H1 (cell line): ENCODE measurements at regions not wholly inside any gene's neighbourhood (a gene's known extent, or its start where the extent isn't known, plus 50 kb on each side); places are given as distances from the start of the nearest gene placed in this dataset.

Experiments used
- CTCF ChIA-PET: fragments of 300-600 bp; sonication (Branson Sonifier 250); formaldehyde crosslinking; loops from one replicate; lab custom pipeline; 2021; ENCODE audit not compliant: partially characterized antibody; lab: Charles Lee
- POLR2A ChIA-PET: fragments of 300-600 bp; sonication (Branson Sonifier 250); formaldehyde crosslinking; loops from one replicate; lab custom pipeline; 2021; ENCODE audit warnings: inconsistent platforms; ENCODE audit not compliant: partially characterized antibody; lab: Charles Lee
- DNase-seq, 2 experiments: peaks; one replicate each; pipeline versions ENCODE4 v3.0.0 to v3.0.0-alpha.2; 2010 to 2022; ENCODE audit warnings: low spot score in 2 of 2, low read depth in 1 of 2, mixed read lengths in 1 of 2
- FAIRE-seq: peaks from 2 replicates; lab custom pipeline; 2011; peaks lifted over from hg19 to GRCh38; lab: Jason Lieb, UNC
- H2AFZ ChIP-seq: 2 replicates; pipeline ENCODE4 v1.8.1; 2012; ENCODE audit warnings: low read length, inconsistent platforms
- H2AK5ac ChIP-seq: 2 replicates; pipeline ENCODE4 v1.6.1; 2013; ENCODE audit warnings: low read depth, low read length
- H2BK120ac ChIP-seq: replicated peaks from 2 replicates; pipeline ENCODE3; 2013; ENCODE audit warnings: low read depth, low read length, inconsistent platforms
- H2BK12ac ChIP-seq: 2 replicates; pipeline ENCODE4 v1.6.1; 2013; ENCODE audit warnings: low read depth, low read length
- H2BK15ac ChIP-seq: 2 replicates; pipeline ENCODE4 v1.6.1; 2013; ENCODE audit warnings: low read length
- H2BK20ac ChIP-seq: 2 replicates; pipeline ENCODE4 v1.6.1; 2013; ENCODE audit warnings: low read length
- H2BK5ac ChIP-seq: 2 replicates; pipeline ENCODE4 v1.6.1; 2013; ENCODE audit warnings: low read depth, low read length
- H3K14ac ChIP-seq: 2 replicates; pipeline ENCODE4 v1.6.1; 2013; ENCODE audit warnings: inconsistent platforms; ENCODE audit not compliant: insufficient read length
- H3K18ac ChIP-seq: 2 replicates; pipeline ENCODE4 v1.6.1; 2013; ENCODE audit warnings: low read length; ENCODE audit errors: extremely low read depth
- H3K23ac ChIP-seq: 2 replicates; pipeline ENCODE4 v1.6.1; 2013; ENCODE audit warnings: inconsistent platforms; ENCODE audit not compliant: insufficient read length
- H3K23me2 ChIP-seq: 2 replicates; pipeline ENCODE4 v1.6.1; 2013; ENCODE audit warnings: low read depth, low read length
- H3K27ac ChIP-seq: 2 replicates; pipeline ENCODE4 v1.6.1; 2011; ENCODE audit warnings: low read depth, low read length, inconsistent platforms
- H3K27me3 ChIP-seq, 4 experiments: replicated peaks in 1 of 4; 1 replicate in 1 of 4; 2 replicates in 3 of 4; pipeline versions ENCODE4 v1.6.1 to v1.8.1; 2011 to 2013; ENCODE audit warnings: low read length in 3 of 4, mild to moderate bottlenecking in 3 of 4, inconsistent platforms in 2 of 4, mixed read lengths in 2 of 4, moderate library complexity in 1 of 4; ENCODE audit not compliant: control insufficient read depth in 3 of 4, insufficient read depth in 3 of 4; ENCODE audit errors: extremely low read depth in 1 of 4
- H3K36me3 ChIP-seq, 4 experiments: 2 replicates each; pipeline versions ENCODE4 v1.6.1 to v1.8.1; 2011 to 2013; ENCODE audit warnings: mild to moderate bottlenecking in 4 of 4, low read length in 3 of 4, moderate library complexity in 2 of 4, control low read depth in 1 of 4, inconsistent platforms in 1 of 4; ENCODE audit not compliant: insufficient read depth in 4 of 4, control insufficient read depth in 2 of 4
- H3K4ac ChIP-seq: replicated peaks from 2 replicates; pipeline ENCODE3; 2013; ENCODE audit warnings: low read length, low read depth, mixed read lengths, inconsistent platforms; ENCODE audit not compliant: insufficient read length
- H3K4me1 ChIP-seq, 4 experiments: replicated peaks in 1 of 4; 1 replicate in 1 of 4; 2 replicates in 3 of 4; pipeline versions ENCODE4 v1.6.1 to v1.8.1; 2011 to 2013; ENCODE audit warnings: low read length in 3 of 4, inconsistent platforms in 2 of 4, mixed read lengths in 1 of 4; ENCODE audit not compliant: insufficient read depth in 4 of 4, control insufficient read depth in 3 of 4
- H3K4me2 ChIP-seq, 2 experiments: 2 replicates each; pipeline versions ENCODE4 v1.6.1 to v1.8.1; 2011 to 2013; ENCODE audit warnings: low read depth in 2 of 2, low read length in 2 of 2, control low read depth in 1 of 2, inconsistent platforms in 1 of 2, mild to moderate bottlenecking in 1 of 2; ENCODE audit not compliant: insufficient read depth in 1 of 2
- H3K4me3 ChIP-seq, 4 experiments: fragments of 200-600, 300-600 bp in 1 of 4; sonication (generic), shearing (Covaris generic), sonication (Bioruptor Twin) in 1 of 4; 2 replicates each; pipeline versions ENCODE4 v1.5.1 to v1.8.1; 2011 to 2016; ENCODE audit warnings: low read length in 4 of 4, low read depth in 3 of 4, control low read depth in 2 of 4, inconsistent platforms in 2 of 4, mild to moderate bottlenecking in 2 of 4, mixed read lengths in 1 of 4, moderate library complexity in 1 of 4; ENCODE audit not compliant: insufficient read depth in 2 of 4; ENCODE audit errors: extremely low read depth in 1 of 4
- H3K56ac ChIP-seq: replicated peaks from 2 replicates; pipeline ENCODE3; 2013; ENCODE audit warnings: low read depth, mild to moderate bottlenecking, mixed read lengths, low read length, inconsistent platforms; ENCODE audit not compliant: insufficient read length
- H3K79me1 ChIP-seq: 2 replicates; pipeline ENCODE4 v1.6.1; 2013; ENCODE audit warnings: low read depth, low read length, control low read depth
- H3K79me2 ChIP-seq, 2 experiments: 2 replicates each; pipeline versions ENCODE4 v1.6.1 to v1.8.1; 2012 to 2013; ENCODE audit warnings: low read length in 2 of 2, mild to moderate bottlenecking in 2 of 2, inconsistent platforms in 1 of 2; ENCODE audit not compliant: insufficient read depth in 2 of 2, control insufficient read depth in 1 of 2
- H3K9ac ChIP-seq, 4 experiments: replicated peaks in 1 of 4; 1 replicate in 1 of 4; 2 replicates in 3 of 4; pipeline versions ENCODE4 v1.6.1 to v1.8.1; 2011 to 2013; ENCODE audit warnings: low read depth in 3 of 4, low read length in 3 of 4, control low read depth in 2 of 4, mild to moderate bottlenecking in 2 of 4, moderate library complexity in 2 of 4, inconsistent platforms in 1 of 4; ENCODE audit errors: extremely low read depth in 1 of 4
- H3K9me3 ChIP-seq, 2 experiments: 2 replicates each; pipeline versions ENCODE4 v1.6.1 to v1.8.1; 2012 to 2013; ENCODE audit warnings: mild to moderate bottlenecking in 2 of 2, moderate library complexity in 2 of 2, control low read depth in 1 of 2, inconsistent platforms in 1 of 2, low read depth in 1 of 2, low read length in 1 of 2, mixed read lengths in 1 of 2; ENCODE audit not compliant: insufficient read depth in 2 of 2
- H4K20me1 ChIP-seq, 2 experiments: replicated peaks in 1 of 2; 2 replicates each; pipeline versions ENCODE3 to v1.8.1; 2011 to 2013; ENCODE audit warnings: inconsistent platforms in 2 of 2, low read length in 2 of 2, mild to moderate bottlenecking in 1 of 2; ENCODE audit not compliant: insufficient read depth in 2 of 2, control insufficient read depth in 1 of 2
- H4K5ac ChIP-seq: 2 replicates; pipeline ENCODE4 v1.6.1; 2013; ENCODE audit warnings: low read length, low read depth, mixed read lengths, inconsistent platforms; ENCODE audit not compliant: insufficient read length
- H4K8ac ChIP-seq: 2 replicates; pipeline ENCODE4 v1.8.0; 2013; ENCODE audit warnings: mild to moderate bottlenecking, moderate library complexity, low read length, inconsistent platforms; ENCODE audit not compliant: insufficient read depth; ENCODE audit errors: extremely low read depth
- H4K91ac ChIP-seq: replicated peaks from 2 replicates; pipeline ENCODE3; 2013; ENCODE audit warnings: low read length, mixed read lengths, inconsistent platforms; ENCODE audit not compliant: insufficient read length
- ATF2 ChIP-seq: IDR thresholded peaks from 2 replicates; pipeline ENCODE4 v1.6.1; 2012; ENCODE audit warnings: low read length, inconsistent platforms
- ATF3 ChIP-seq: IDR thresholded peaks from 2 replicates; pipeline ENCODE4 v1.6.1; 2011; ENCODE audit warnings: low read depth, mild to moderate bottlenecking, low read length; ENCODE audit not compliant: insufficient read depth
- CEBPB ChIP-seq: IDR thresholded peaks from 2 replicates; pipeline ENCODE4 v1.6.1; 2012; ENCODE audit warnings: low read depth, low read length
- NRF1 ChIP-seq: IDR thresholded peaks from 2 replicates; pipeline ENCODE4 v1.6.1; 2011; ENCODE audit warnings: mild to moderate bottlenecking, low read depth, low read length, improper control_type of control experiment
- RFX5 ChIP-seq: IDR thresholded peaks from 2 replicates; pipeline ENCODE4 v1.6.1; 2011; ENCODE audit warnings: low read depth, low read length, improper control_type of control experiment, borderline replicate concordance
- WGBS, 2 experiments: shearing (Covaris generic) in 1 of 2; methylation state at CpG; one replicate each; pipeline versions ENCODE4 v1.1.6 to v1.1.7; 2013 to 2015; ENCODE audit warnings: low lambda C conversion rate in 2 of 2, mixed read lengths in 2 of 2, inconsistent platforms in 1 of 2, low coverage in 1 of 2, missing lambda C conversion rate in 1 of 2; ENCODE audit not compliant: insufficient replicate concordance in 2 of 2, insufficient coverage in 1 of 2, insufficient read length in 1 of 2; ENCODE audit errors: extremely low coverage in 1 of 2, missing lambda C conversion rate in 1 of 2; 5-methylcytosine and 5-hydroxymethylcytosine counted together

GRCh38 chr14:44271006-44271405, 236.1 kb downstream of the FSCB start:
- H3K18ac ChIP-seq, result no peak overlapping the region
- no peak overlapping the region for H3K14ac ChIP-seq
- no peaks in the 10 kb centered on the region for H3K36me3 ChIP-seq
- no peaks in the 10 kb centered on the region for H3K23me2 ChIP-seq
- peak overlapping the region; percentile 33; the same call in 1 of the 2 replicates for H2AFZ ChIP-seq
- no peaks in the 10 kb centered on the region for H3K27me3 ChIP-seq
- WGBS, 2 experiments, result 100% methylated on average over 3 of the region's 3 CpGs; no CpG with 5 or more reads in 1 of the 2 experiments
- H2BK20ac ChIP-seq, result no peak overlapping the region
- H3K23ac ChIP-seq, result no peak overlapping the region
- H3K79me1 ChIP-seq, result no peaks in the 10 kb centered on the region
- H3K9me3 ChIP-seq, result no peaks in the 10 kb centered on the region
- H2BK5ac ChIP-seq, result no peak overlapping the region
- no peak overlapping the region for H4K8ac ChIP-seq
- H2BK12ac ChIP-seq, result no peak overlapping the region
- H3K4me2 ChIP-seq, result no peak overlapping the region
- H4K20me1 ChIP-seq, result no peaks in the 10 kb centered on the region
- no peak overlapping the region for H3K4ac ChIP-seq
- H2BK15ac ChIP-seq, result no peak overlapping the region
- H3K79me2 ChIP-seq, result no peaks in the 10 kb centered on the region
- H2BK120ac ChIP-seq, result no peak overlapping the region
- H4K5ac ChIP-seq, result no peak overlapping the region
- TF ChIP-seq CEBPB (no peak), NRF1 (no peak), RFX5 (no peak), ATF2 (no peak), ATF3 (no peak)
- H3K9ac ChIP-seq, result no peak overlapping the region
- no peak overlapping the region for H3K4me3 ChIP-seq
- H3K4me1 ChIP-seq, result no peaks in the 10 kb centered on the region
- H3K56ac ChIP-seq, result no peak overlapping the region
- DNase-seq (no peak), FAIRE-seq (no peak)
- H2AK5ac ChIP-seq, result no peak overlapping the region
- H3K27ac ChIP-seq, result no peak overlapping the region
- ChIA-PET CTCF (interaction anchor here (1.2 to 1.3 kb wide), 2 partner anchors 8 to 30 kb away, joined by 3 to 4 read pairs; no protein-coding TSS in a partner anchor), POLR2A (no interaction called here)
- no peak overlapping the region for H4K91ac ChIP-seq
